ENCODE measurements at regions not wholly inside any gene's neighbourhood (a gene's known extent, or its start where the extent isn't known, plus 50 kb on each side); places are given as distances from the start of the nearest gene placed in this dataset.

GRCh38 chr4:27176881-27177280 lies 316.2 kb downstream of the STIM2 start (continued):
- TF ChIP-seq PML (IDR thresholded peaks at IDR 0.05; ENCODE audit: low read length) (no peak), ZBTB11 (CRISPR knock-in tag; IDR thresholded peaks at IDR 0.05) (no peak), CBFB (IDR thresholded peaks at IDR 0.05; ENCODE audit: low read depth) (no peak), CREB1 (IDR thresholded peaks at IDR 0.05; ENCODE audit: low read depth) (no peak), EGR1 (IDR thresholded peaks at IDR 0.05; ENCODE audit: borderline replicate concordance in 1 of 2, low read depth in 2 of 2, low read length in 2 of 2) (no peak), REST (IDR thresholded peaks at IDR 0.05; ENCODE audit: low read depth, low read length) (no peak), ZBTB40 (IDR thresholded peaks at IDR 0.05; ENCODE audit: borderline replicate concordance) (no peak), SREBF2 (IDR thresholded peaks at IDR 0.05; ENCODE audit: low read length) (no peak), TAF1 (IDR thresholded peaks at IDR 0.05; ENCODE audit: borderline replicate concordance, low read depth, low read length) (no peak), IRF3 (IDR thresholded peaks at IDR 0.05) (no peak), SIX5 (IDR thresholded peaks at IDR 0.05; ENCODE audit: low read depth, low read length, severe bottlenecking) (no peak), STAT1 (conservative IDR thresholded peaks at IDR 0.05) (no peak)

Measured in GM12878 (cell line).